Panc1 (cell line): ENCODE measurements at regions not wholly inside any gene's neighbourhood (a gene's known extent, or its start where the extent isn't known, plus 50 kb on each side); places are given as distances from the start of the nearest gene placed in this dataset.

Experiments used
- CTCF ChIP-seq: fragments of 450-650 bp; IDR thresholded peaks from 2 replicates; pipeline ENCODE4 v1.5.1; 2017; ENCODE audit warnings: mild to moderate bottlenecking
- POLR2AphosphoS5 ChIP-seq: IDR thresholded peaks from 2 replicates; pipeline ENCODE4 v1.6.1; 2012; ENCODE audit warnings: mild to moderate bottlenecking, low read depth, low read length, moderate library complexity
- REST ChIP-seq, 2 experiments: IDR thresholded peaks; 2 replicates each; pipeline ENCODE4 v1.6.1; 2011 to 2012; ENCODE audit warnings: low read depth in 2 of 2, control low read depth in 1 of 2, low read length in 1 of 2, mild to moderate bottlenecking in 1 of 2, moderate library complexity in 1 of 2; ENCODE audit not compliant: insufficient read depth in 1 of 2
- SIN3A ChIP-seq: IDR thresholded peaks from 2 replicates; pipeline ENCODE4 v1.6.1; 2012; ENCODE audit warnings: low read depth, mild to moderate bottlenecking, low read length, moderate library complexity, borderline replicate concordance; ENCODE audit not compliant: insufficient read depth
- TCF7L2 ChIP-seq: IDR thresholded peaks from 2 replicates; pipeline ENCODE4 v1.6.1; 2011; ENCODE audit warnings: mild to moderate bottlenecking, low read depth, low read length, inconsistent platforms

- no peak for TF ChIP-seq CTCF
- TF ChIP-seq POLR2AphosphoS5: no peak
- TF ChIP-seq SIN3A: no peak
- TF ChIP-seq TCF7L2: no peak
- TF ChIP-seq REST (IDR thresholded peaks at IDR 0.05; ENCODE audit: insufficient read depth in 1 of 2, low read depth in 2 of 2, low read length in 1 of 2): no peak
These were observed 56.9 kb upstream of the BRD7 start for GRCh38 chr16:50425648-50426047.
